ENCODE measurements at regions not wholly inside any gene's neighbourhood (a gene's known extent, or its start where the extent isn't known, plus 50 kb on each side); places are given as distances from the start of the nearest gene placed in this dataset.

DNA sequence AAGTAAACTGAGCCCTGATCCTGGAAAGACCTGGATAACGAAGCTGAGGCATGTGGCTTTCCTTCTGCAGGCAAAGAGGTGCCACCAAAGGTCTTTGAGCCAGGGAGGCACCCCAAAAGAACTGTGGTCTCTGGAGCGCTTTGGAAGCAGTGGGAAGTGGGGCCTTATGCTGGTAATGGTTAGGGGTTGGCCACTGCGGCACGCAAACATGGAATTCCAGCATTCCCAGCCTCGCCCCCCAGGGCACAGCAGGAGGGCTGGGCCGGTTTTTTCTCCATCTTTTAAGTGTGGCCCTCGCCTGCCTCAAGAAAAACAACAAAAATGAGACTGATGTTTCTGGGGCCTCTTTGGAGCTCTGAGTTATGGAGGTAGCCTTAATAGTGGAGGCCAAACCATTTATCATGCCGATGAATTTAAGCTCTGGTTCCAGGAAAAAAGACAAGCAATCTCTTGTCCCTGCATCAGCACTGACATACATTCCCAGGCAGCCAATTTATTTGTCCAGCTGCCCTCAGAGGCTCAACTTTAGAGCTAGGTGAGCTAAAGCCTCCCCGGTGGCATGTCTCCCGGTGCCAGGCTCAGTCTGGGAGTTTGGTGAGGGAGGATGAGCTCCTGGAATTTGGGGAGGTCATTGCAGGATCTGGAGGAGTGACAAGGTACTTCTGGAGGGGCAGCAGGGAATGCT lies 109.0 kb downstream of the TLE3 start:
- TF ChIP-seq POLR2A (IDR thresholded peaks at IDR 0.05; ENCODE audit: low read length) (no peak), GATA1 (IDR thresholded peaks at IDR 0.05; ENCODE audit: low read depth, low read length) (no peak)
